Activated T-cell treated with anti-CD3 and anti-CD28 coated beads for 48 hours (primary cell): ENCODE measurements at regions not wholly inside any gene's neighbourhood (a gene's known extent, or its start where the extent isn't known, plus 50 kb on each side); places are given as distances from the start of the nearest gene placed in this dataset.

Source experiments
- DNase-seq: peaks from one replicate; pipeline ENCODE4 v3.0.0-alpha.2; 2020; ENCODE audit warnings: low read depth

DNA sequence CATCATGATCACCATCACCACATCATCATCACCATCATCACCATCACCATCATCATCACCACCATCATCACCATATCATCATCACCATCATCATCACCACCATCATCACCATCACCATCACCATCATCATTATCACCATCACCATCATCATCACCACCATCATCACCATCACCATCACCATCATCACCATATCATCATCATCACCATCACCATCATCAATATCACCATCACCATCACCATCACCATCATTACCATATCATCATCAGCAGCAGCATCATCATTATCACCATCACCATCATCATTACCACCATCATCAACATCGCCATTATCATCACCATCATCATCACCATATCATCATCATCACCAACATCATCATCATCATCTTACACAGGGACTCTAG lies 351.1 kb downstream of the MIAT start:
- DNase-seq, result no peak

DNA sequence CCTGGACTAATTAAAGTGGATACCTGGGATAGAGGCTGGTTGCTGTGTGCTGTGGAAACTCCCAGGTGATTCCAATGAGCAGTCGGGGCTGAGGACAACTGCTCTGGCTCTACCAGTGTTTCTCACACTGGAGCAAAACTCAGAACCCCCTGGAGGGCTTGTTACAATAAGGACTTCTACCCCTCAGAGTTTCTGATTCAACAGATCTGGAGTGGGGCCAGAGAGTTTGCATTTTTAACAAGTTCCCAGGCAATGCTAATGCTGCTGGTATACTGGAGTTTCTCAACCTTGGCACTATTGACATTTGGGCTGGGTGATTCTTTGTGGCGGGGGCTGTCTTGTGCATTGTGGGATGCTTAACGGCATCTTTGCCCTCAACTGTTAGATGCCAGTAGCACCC lies 353.7 kb downstream of the MIAT start:
- no peak for DNase-seq

DNA sequence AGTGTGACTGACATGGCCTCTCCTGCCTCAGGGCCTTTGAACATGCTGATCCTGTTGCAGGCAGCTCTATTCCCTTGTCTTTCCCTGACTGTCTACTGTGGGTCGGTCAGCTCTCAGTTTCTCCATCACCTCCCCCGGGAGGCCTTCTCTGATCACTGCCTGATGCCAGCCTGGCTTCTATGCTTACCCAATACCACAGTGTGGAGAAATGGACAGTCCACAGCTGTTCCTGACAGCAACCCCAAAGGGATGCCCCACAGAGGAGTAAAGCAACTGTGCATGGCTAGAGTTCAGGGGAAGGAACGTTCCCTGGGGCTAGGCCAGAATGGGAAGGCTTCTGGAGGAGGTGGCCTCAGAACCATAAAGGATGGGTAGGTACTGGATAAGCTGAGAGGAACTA lies 354.3 kb downstream of the MIAT start:
- no peak for DNase-seq

DNA sequence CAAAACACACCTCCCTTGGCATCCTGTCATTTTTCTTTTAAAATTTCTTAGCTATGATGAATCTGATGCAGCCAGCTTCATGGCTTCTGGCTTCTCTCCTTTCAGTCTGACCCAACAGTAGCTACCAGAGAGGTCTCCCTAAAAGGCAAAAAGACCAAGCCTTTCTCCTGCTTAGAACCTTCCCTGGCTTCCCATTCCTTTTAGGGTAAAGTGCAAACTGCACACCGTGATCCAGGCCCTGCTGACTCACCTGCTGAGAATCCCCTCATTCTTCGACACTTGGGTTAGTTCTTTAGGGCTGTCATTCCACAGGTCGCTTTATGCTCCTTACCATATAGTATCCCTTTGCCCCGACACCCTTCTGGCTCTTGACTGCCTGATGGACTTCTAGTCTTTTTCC lies 362.4 kb downstream of the MIAT start:
- DNase-seq, result no peak

DNA sequence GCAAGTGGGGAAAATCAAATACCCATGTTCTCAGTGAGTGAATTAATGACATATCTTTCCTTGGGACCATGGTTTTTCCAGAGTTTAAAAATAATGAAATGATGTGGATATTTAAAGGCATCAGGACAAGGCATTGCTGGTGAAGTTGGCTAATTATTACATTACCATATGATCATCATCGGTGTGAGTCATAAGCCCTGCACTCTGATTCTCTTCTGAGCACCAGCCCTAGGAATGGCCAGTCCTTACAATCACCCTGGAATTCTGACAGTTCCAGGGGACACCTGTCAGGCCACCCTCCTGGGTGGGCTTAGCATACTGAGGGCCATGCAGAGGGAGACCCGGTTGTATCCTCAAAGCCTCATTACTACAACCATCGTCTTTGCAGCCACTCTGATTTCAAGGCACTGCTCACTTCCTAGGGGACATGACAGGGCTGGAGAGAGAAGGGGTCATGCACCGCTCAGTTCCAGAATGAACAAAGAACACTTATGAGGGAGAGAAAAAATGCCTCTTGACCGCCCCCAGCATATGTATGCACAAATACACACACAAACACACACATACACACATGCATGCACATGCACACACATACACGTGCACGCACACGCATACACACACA lies 365.0 kb downstream of the MIAT start:
- no peak for DNase-seq

DNA sequence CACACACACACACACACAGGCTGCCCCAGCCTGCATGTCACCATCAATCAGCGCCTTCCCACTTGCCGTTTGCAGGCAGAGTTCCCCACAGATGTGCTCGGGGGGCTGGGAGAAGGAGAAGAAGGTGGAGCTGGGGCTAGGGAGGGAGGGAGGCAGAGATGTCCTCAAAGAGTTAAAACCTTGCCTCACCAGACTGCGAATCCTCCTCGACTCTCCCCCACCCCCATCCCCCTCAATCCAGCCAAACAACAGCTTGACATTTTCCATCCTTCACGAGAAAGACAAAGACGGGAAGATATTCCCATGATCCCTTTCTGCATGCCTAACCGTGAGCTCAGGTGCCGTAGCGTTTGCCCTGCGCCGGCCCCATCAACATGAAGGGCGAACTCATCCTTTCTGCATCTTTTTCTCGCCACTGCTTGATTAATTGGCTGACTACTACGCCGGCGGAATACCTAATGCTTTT lies 365.5 kb downstream of the MIAT start:
- no peak for DNase-seq

DNA sequence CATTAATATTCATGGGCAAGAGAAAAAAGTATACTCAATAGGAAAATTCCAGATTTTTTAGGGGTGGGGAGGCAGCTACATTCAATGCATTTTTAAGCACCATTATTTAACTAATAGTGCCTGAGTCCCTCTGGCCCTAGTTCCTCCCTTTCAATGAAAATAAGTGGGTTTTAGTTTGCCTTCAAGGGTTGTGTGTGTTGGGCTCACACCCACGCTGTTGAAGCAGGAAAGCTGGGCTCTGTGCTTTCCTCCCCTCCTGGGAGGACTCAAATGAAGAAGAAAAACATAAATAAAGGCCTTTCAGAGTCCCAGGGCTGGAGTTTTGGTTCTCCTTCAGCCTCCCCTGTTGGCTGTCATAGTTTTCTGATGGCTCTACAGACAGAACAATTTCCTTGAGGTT lies 366.2 kb downstream of the MIAT start:
- DNase-seq, result no peak

DNA sequence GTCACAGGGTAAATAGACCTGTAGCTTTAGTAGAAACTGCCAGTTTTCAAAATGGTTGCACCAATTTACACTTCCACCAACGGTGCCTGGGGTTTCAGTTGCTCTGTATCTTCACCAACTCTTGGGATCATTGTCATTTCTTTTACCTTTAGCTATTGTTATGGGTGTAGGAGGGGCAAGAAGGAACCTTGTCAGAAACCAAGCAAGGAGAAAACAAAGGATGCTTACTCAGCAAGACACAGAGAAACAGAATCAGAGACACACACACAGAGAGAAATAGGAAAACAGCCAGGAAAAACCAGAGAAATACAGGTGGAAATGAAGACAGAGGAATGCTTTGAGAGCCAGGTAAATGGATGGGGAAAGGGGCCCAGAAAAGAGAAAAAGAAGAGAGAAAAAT lies 367.6 kb downstream of the MIAT start:
- DNase-seq, result no peak

DNA sequence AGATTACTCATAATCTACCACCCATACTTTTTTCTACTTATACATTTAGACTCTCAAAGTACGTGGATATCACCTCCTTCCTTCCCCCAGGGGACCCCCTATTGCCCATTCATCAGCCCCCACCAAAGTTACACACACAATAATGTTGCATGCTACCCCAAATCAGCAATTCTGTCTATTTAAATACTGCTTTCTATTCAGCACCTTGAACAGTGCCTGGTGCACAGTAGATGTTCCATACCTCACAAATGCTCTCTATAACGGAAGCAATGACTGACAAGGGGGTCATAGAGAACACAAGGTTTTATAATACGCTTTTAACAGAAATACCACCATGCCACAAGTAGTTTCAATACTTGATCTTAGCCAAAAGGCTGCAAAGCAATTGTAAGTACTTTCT lies 370.7 kb downstream of the MIAT start:
- no peak for DNase-seq

DNA sequence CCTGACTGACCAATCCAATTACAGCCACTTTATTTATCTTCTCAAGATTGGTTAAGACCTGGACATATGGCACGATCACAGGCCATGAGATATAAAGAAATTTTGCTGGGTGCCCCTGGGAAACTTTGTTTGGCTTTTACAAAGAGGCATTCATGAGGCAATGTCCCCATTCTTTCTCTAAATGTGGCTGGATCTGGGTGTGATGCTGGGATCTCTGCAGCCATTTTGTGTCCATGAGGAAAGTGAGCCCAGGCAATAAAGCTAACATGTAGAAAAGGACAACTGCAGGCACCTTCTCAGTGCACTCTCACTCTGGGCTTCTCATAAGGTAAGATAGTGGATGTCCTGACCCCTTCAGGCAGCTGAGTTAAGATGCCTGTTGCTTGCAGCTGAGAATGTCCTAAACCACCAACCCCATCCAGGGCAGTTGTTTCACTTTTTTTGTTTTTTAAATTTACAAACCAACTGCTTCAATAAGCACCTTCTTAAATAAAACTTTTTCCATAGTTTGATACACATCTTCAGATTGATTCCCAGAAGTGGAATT lies 372.3 kb downstream of the MIAT start:
- no peak for DNase-seq

DNA sequence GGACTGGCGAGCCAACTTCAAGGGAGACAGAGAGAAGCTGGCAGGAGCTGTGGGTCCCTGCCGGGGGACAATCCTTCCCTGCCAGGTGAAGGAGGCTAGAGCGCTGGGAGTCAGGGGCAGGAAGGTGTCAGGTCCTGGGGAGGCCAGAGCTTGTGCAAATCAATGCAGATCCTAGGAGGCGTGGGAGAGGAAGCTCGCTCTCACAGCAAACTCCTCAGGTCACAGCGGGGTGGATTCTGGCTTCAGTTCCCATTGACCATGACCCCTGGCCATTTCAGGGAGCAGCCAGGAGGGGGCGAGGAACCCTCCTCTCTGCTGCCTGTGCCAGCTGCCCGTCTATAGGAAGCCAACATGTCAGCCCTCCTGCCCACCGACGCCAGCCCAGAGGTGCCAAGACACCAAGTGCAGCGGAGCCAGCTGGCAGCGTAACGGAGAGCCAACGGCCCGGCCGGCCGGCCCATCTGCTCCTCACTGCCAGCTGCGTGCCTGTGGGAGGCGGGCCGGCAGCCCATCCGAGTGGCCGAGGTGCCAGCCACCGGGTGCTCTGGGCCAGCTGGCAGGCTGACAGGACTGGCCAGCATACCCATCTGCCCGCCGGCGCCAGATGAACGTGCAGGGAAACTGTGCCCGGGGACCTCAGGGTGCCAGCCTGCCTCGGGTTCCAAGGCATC lies 374.8 kb downstream of the MIAT start:
- no peak for DNase-seq

DNA sequence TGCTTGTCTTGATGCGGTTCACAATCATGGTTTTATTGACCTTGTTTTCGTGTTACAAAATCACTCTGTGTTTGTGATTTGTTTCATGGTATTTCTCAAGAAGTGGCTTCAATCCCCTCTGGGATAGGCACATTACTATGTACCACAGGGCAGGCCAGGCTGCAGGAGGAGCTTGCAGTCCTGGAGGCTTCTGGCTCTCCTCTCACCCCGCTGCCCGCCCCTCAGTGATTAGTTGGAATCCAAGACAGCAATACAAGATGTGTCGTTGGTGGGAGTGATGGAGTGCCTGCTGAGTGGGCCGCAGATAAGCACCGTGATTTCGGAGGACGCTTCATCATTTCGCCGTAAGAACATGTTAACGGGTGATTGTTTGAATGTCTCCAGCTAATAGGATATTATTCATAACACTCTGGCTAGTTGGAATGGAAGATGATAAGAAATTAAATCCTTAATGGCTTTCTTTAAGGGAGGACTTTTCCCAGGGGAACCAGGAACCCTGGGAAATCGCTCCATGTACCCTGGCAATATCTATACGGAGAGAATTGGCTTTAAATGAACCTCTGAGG lies 384.4 kb downstream of the MIAT start:
- DNase-seq, result no peak

DNA sequence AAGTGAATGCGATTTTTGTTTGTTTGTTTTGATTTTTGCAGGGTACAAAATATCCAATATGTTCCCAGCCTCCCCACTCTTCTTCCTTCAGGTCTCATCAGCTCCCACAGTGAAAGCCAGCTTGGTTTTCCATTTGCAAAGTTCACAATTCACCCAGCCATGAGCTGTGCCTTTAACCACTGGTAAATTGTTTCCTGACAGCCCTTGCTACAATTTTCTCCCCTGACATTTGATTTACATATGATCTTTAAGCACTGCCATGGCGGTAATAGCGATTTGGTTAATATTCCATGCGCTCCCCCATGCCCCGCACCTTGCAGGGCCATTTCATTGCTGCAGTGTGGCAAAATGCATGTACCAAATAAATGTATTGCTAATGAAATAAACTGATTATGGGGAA lies 385.9 kb downstream of the MIAT start:
- DNase-seq, result no peak

DNA sequence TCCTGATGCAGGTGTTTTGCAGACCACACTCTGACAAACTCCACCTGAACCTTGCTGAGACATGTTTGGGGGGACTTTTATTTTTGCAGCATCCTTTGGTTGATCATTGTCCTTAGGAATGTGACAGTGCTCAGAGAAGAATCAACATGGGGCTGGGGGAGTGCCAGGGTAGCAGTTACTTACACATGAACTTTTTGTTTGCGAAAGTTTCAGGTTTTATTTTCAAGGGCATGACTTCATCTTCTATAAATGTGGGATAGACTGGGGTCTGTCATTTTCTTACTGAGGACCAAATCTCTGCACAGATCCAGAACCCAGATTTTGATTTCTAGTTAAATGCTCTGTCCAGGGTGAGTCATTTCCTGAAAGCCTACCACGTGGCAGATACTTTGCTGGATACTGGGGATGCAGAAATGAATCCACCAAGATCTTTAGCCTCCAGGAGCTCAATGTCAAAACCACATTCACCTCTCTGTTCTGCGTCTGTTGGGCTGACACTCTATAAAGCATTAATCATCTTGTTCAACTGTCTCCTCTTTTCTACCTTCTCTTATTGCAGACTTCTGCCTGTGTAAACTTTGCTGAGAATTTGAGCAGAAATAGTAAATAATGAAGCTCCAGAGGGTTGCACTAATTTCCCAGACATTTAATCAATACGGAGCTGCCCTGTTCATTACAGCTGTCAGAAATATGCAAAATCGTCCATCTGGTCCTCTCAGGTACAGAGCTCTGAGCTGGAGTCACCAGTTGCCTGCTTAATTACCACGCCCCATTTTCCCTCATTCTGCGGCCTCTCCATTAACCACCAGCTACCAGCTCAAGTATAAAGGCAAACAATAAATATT lies 387.9 kb downstream of the MIAT start:
- no peak for DNase-seq

DNA sequence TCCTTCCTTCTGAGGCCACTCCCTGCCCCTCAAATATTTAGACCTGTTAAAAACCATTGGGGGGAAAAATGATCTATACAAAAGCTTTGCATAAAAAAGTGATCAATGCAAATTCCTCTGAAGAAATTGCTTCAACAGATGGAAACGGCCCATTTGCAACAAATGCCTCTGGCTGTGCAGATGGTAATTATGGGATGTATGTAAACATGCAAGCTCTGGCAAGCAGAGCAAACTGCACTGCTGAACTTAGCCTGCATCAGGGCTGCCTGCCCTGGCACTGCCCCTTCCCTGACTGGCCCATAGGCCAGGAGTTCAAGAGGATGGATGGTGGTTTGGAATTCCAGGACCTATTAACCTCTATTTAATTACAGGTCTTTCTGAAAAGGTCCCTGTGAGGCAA lies 388.7 kb downstream of the MIAT start:
- DNase-seq, result no peak

DNA sequence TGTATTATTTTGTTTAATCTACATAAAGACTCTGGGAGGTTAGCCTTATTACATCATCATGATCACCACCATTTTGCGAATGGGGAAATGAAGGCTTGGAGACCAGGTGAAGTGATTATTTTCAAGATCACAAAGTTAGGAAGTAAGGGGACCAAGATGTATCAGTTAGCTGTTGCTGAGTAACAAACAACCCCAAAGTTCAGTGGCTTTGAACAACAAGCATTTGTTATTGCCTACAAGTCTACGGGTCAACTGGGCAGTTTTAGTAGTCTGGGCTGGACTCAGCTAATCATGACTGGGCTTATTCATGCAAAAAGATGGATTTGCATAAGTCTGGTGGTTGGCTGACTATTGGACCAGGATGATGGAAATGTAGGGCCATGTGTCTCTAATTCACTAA lies 389.2 kb downstream of the MIAT start:
- DNase-seq, result no peak

DNA sequence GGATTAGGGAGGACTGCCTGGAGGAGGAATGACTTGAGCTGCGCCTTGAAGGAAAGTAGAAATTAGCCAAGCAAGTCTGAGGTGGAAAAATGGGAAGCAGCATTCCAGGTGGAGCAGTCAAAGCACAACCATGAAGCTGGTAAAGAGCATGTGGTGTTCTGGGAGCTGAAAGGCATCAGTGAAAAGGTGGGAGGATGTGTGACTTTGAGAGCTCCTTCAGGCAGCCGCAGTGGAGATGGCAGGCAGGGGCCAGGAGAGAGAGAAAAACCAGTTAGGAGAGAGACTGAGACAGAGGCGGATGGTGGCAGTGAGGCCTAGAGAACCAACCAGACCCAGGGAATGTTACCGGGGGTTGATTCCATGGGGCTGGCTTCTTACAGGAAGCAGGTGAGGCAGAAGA lies 393.4 kb downstream of the MIAT start:
- DNase-seq, result no peak

DNA sequence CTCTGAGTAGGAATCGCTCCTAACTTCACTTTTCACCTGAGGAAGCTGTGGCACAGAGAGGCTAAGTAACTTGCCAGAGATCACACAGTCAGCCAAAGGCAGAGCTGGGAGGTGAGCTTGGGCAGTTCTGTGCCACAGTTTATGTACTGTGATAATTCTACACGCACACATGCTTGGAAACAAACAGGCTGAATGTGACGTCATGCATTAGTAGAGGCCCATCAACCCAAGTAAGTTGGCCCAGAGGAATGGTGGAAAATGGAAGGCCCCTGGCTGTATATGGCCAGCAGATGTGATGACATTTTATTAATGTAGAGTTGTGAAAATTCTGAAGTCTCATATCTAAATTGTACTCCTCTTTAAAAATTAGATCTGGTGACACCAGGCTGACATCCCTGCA lies 394.0 kb downstream of the MIAT start:
- DNase-seq, result no peak

DNA sequence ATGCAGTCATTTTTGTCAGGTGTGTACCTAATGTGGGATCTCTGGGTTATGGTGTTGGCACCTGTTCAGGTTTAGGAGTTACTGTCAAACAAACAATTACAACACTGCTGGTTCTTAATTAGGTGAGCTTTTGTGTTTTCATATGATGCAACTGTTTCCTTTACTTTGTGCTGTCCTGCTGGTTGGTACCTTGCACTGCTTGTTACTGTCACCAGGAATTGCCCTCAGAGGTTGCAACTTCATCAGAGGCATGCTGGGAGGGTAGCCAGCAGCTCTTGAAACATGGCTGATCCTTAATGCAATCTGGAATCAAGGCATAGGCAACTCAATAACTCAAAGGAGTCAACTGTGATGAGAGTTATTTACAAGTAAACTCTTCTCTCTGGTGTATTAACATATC lies 400.3 kb downstream of the MIAT start:
- DNase-seq, result no peak

DNA sequence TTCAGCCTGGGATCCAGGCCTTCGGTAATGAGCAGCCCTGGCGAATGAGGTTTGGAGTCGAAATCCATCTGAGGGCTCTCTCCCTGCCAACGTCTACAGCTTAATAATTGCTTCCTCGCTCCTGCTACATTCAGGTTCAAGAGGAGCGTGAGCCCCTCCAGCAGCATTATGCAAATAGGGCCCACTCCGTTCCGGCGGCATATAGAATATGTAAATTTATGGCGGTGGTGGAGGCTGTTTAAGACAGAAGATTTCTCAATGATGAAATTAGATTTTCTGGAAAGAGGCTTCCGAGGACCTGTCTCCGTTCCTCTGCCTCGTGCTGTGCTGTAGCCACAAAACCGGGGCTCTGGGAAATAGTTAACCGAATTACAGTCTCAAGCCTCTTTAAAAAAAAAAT lies 402.8 kb downstream of the MIAT start:
- no peak for DNase-seq

DNA sequence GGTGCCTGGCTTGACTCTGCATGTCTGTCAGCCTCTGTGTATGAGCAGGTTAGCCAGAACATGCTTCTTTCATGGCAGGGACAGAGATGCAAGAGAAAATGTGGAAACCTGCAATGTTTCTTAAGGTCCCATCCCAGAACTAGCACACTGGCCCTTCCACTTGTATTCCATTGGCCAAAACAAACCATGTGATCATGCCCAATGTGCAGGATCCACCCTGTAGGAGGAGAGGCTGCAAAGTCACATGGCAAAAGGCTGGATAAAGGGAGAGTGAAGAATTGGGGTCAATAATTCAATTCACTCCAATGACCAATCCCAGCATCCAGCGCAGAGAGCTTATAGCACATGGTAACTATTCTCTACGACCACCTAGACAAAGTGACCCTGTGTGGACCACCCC lies 405.5 kb downstream of the MIAT start:
- no peak for DNase-seq

DNA sequence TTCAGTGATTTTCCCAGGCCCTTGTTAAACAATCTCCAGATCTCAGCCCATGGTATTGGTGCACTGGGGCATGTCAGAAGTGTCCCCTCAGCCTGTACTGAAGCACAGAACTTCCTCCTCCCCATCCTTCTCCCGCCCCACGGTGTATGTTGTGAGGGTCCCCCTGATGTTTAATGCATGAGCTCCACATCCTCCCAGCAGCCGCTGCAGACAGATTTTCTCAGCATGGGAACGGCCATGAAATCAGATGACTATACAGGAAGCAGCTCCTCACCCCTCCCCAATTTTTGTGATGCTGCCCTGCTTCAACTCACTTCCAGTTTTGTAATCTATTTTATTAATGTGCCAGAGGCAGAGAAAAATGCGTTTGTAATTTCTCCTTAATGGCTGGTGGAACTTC lies 406.0 kb downstream of the MIAT start:
- no peak for DNase-seq

DNA sequence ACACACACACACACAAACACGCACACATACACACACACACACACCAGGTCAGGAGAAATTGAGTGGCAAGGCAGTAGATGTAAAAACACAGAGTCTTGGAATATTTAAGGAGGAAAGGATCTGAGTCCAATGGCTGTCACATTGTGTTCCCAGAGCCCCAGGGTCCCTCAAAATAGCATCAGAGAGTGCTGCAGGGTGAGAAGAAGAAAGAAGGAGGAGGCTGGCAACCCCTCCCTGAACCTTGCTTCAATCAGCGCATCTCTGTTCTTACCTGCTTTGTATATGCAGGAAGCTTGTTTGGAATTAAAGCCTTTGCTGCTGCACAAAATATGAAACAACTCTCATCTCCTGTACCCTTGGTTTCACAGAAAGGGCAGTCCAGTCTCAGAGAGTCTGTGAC lies 406.5 kb downstream of the MIAT start:
- DNase-seq, result no peak
